HFF-Myc (cell line): ENCODE measurements at regions not wholly inside any gene's neighbourhood (a gene's known extent, or its start where the extent isn't known, plus 50 kb on each side); places are given as distances from the start of the nearest gene placed in this dataset.

Source experiments
- DNase-seq: peaks from one replicate; pipeline ENCODE4 v3.0.0-alpha.2; 2011; ENCODE audit warnings: low read depth; ENCODE audit errors: extremely low read depth
- H3K4me3 ChIP-seq: replicated peaks from 2 replicates; pipeline ENCODE4 v1.5.1; 2011; ENCODE audit warnings: low read depth, mild to moderate bottlenecking, control low read depth, low read length
- CTCF ChIP-seq: IDR thresholded peaks from 2 replicates; pipeline ENCODE4 v1.5.1; 2012; ENCODE audit warnings: mild to moderate bottlenecking, low read depth, low read length, control low read depth; ENCODE audit errors: missing control alignments

GRCh38 chr12:24393071-24393470, 443.6 kb upstream of the SOX5 start:
- DNase-seq: no peak
- no peak for TF ChIP-seq CTCF
- H3K4me3 ChIP-seq: no peak overlapping the region

GRCh38 chr12:24389394-24389793, 439.9 kb upstream of the SOX5 start:
- TF ChIP-seq CTCF: no peak
- no peak overlapping the region for H3K4me3 ChIP-seq
- no peak for DNase-seq

- no peak overlapping the region for H3K4me3 ChIP-seq
- DNase-seq: no peak
- no peak for TF ChIP-seq CTCF
Observed at GRCh38 chr12:24387381-24387780, 437.9 kb upstream of the SOX5 start.

GRCh38 chr12:24386836-24387235, 437.4 kb upstream of the SOX5 start:
- no peak for DNase-seq
- H3K4me3 ChIP-seq: no peak overlapping the region
- no peak for TF ChIP-seq CTCF

- H3K4me3 ChIP-seq: no peak overlapping the region
- TF ChIP-seq CTCF: no peak
- no peak for DNase-seq
Observed at GRCh38 chr12:24381790-24382189, 432.3 kb upstream of the SOX5 start.

GRCh38 chr12:24379861-24380521, 430.5 kb upstream of the SOX5 start:
- no peak for TF ChIP-seq CTCF
- H3K4me3 ChIP-seq: no peak overlapping the region
- no peak for DNase-seq

GRCh38 chr12:24379433-24379832, 430.0 kb upstream of the SOX5 start:
- no peak overlapping the region for H3K4me3 ChIP-seq
- no peak for TF ChIP-seq CTCF
- no peak for DNase-seq
